Vagina (tissue), 2 donors: ENCODE measurements at regions not wholly inside any gene's neighbourhood (a gene's known extent, or its start where the extent isn't known, plus 50 kb on each side); places are given as distances from the start of the nearest gene placed in this dataset.

ENCODE experiments used
- CTCF ChIP-seq, 3 experiments: fragments of 450-650 bp in 2 of 3; fragments of 200-600 bp in 1 of 3; sonication (generic) in 1 of 3; IDR thresholded peaks; one replicate each; pipeline ENCODE4 v1.5.1; 2017 to 2019; ENCODE audit warnings: antibody characterized with exemption in 3 of 3, mild to moderate bottlenecking in 2 of 3, moderate library complexity in 2 of 3
- POLR2A ChIP-seq, 2 donors: fragments of 450-650 bp; IDR thresholded peaks; one replicate each; pipeline ENCODE4 v1.6.1; 2017; ENCODE audit warnings: antibody characterized with exemption in 2 of 2, mild to moderate bottlenecking in 2 of 2, moderate library complexity in 2 of 2
- POLR2AphosphoS5 ChIP-seq, 2 donors: sonication (generic); formaldehyde crosslinking; IDR thresholded peaks; one replicate each; pipeline ENCODE4 v1.9.0; 2017; ENCODE audit warnings: antibody characterized with exemption in 2 of 2, mild to moderate bottlenecking in 2 of 2, low read depth in 1 of 2; ENCODE audit not compliant: insufficient read depth in 1 of 2

- TF ChIP-seq CTCF (IDR thresholded peaks at IDR 0.05) (no peak), POLR2AphosphoS5 (IDR thresholded peaks at IDR 0.05; ENCODE audit: insufficient read depth in 1 of 2, low read depth in 1 of 2) (no peak), POLR2A (IDR thresholded peaks at IDR 0.05) (no peak)
Observed at GRCh38 chr5:24986326-24986725, 341.5 kb upstream of the CDH10 start.
